GM12878 (cell line): ENCODE measurements at regions not wholly inside any gene's neighbourhood (a gene's known extent, or its start where the extent isn't known, plus 50 kb on each side); places are given as distances from the start of the nearest gene placed in this dataset.

Experiments
- ATAC-seq: fragments of 200-7000 bp; cut with Tn5 transposase; 3 replicates; pipeline ENCODE4 v1.9.1; 2020; ENCODE audit warnings: mild to moderate bottlenecking, moderate library complexity
- BruUV-seq: library from RNA; stranded (reverse); fragments of 400-500 nt; replicated peaks from 2 replicates; lab custom pipeline; 2021; lab: Mats Ljungman, UMichigan
- CTCF ChIA-PET: fragments of 300-600 bp; sonication (Branson Sonifier 250); formaldehyde crosslinking; extraction: SDS; loops from one replicate; lab custom pipeline; 2021; ENCODE audit warnings: inconsistent platforms; lab: Yijun Ruan, JAX
- POLR2A ChIA-PET: fragments of 350-600 bp; formaldehyde crosslinking; extraction: SDS; loops from one replicate; lab custom pipeline; 2021; ENCODE audit warnings: inconsistent platforms; lab: Charles Lee
- RAD21 ChIA-PET: fragments of 300-600 bp; sonication (Branson Sonifier 250); formaldehyde crosslinking; loops from one replicate; lab custom pipeline; 2023; ENCODE audit warnings: antibody characterized with exemption; ENCODE audit not compliant: unreplicated experiment; lab: Charles Lee
- SMC1A ChIA-PET: fragments of 300-600 bp; sonication (Branson Sonifier 250); formaldehyde crosslinking; loops from one replicate; lab custom pipeline; 2023; ENCODE audit not compliant: unreplicated experiment, uncharacterized antibody; lab: Charles Lee
- DNase-seq: peaks from one replicate; pipeline ENCODE4 v3.0.0-alpha.2; 2011; ENCODE audit warnings: low read depth, low spot score
- FAIRE-seq: peaks from 3 replicates; lab custom pipeline; 2011; peaks lifted over from hg19 to GRCh38; lab: Jason Lieb, UNC
- H2AFZ ChIP-seq: 2 replicates; pipeline ENCODE4 v1.6.0; 2011; ENCODE audit warnings: low read depth, low read length, control low read depth; ENCODE audit not compliant: control insufficient read depth
- H3K27ac ChIP-seq: 2 replicates; pipeline ENCODE4 v1.5.1; 2011; ENCODE audit warnings: control low read depth; ENCODE audit not compliant: control insufficient read depth, insufficient read depth
- H3K27me3 ChIP-seq, 2 experiments: replicated peaks in 1 of 2; 2 replicates each; pipeline versions ENCODE4 v1.6.0 to v1.6.1; 2011; ENCODE audit warnings: low read length in 1 of 2; ENCODE audit not compliant: control insufficient read depth in 2 of 2, insufficient read depth in 2 of 2
- H3K36me3 ChIP-seq, 2 experiments: 2 replicates each; pipeline ENCODE4 v1.5.1; 2011; ENCODE audit warnings: low read length in 1 of 2; ENCODE audit not compliant: control insufficient read depth in 2 of 2, insufficient read depth in 2 of 2
- H3K4me1 ChIP-seq: 2 replicates; pipeline ENCODE4 v1.6.1; 2011; ENCODE audit warnings: mild to moderate bottlenecking, low read length, moderate library complexity, mixed read lengths; ENCODE audit not compliant: control insufficient read depth, insufficient read depth
- H3K4me2 ChIP-seq: 2 replicates; pipeline ENCODE4 v1.6.0; 2011; ENCODE audit warnings: control low read depth; ENCODE audit not compliant: control insufficient read depth, insufficient read depth
- H3K4me3 ChIP-seq: fragments of 200-600 bp; sonication (generic); 2 replicates; pipeline ENCODE4 v1.5.1; 2016
- H3K79me2 ChIP-seq: 2 replicates; pipeline ENCODE4 v1.6.0; 2011; ENCODE audit warnings: low read length; ENCODE audit not compliant: control insufficient read depth, insufficient read depth
- H3K9ac ChIP-seq: 2 replicates; pipeline ENCODE4 v1.8.0; 2011; ENCODE audit warnings: low read length, control low read depth, mixed read lengths; ENCODE audit not compliant: control insufficient read depth, insufficient read depth
- H3K9me3 ChIP-seq: replicated peaks from 3 replicates; pipeline ENCODE4 v1.5.1; 2011; ENCODE audit warnings: mild to moderate bottlenecking, low read length; ENCODE audit not compliant: control insufficient read depth, insufficient read depth
- H4K20me1 ChIP-seq: 2 replicates; pipeline ENCODE4 v1.6.0; 2011; ENCODE audit not compliant: control insufficient read depth, insufficient read depth
- ASH2L ChIP-seq: fragments of 300-600, 200-600 bp; sonication (generic); IDR thresholded peaks from 2 replicates; pipeline ENCODE4 v1.6.1; 2017; ENCODE audit warnings: low read depth, mild to moderate bottlenecking, borderline replicate concordance
- BACH1 ChIP-seq: fragments of 450-650 bp; IDR thresholded peaks from 2 replicates; pipeline ENCODE4 v1.6.1; 2017; ENCODE audit warnings: mild to moderate bottlenecking, borderline replicate concordance
- NFYA ChIP-seq: IDR thresholded peaks from 2 replicates; pipeline ENCODE4 v1.6.1; 2011; ENCODE audit warnings: low read depth, mild to moderate bottlenecking, low read length, improper control_type of control experiment, borderline replicate concordance
- PAX5 ChIP-seq: IDR thresholded peaks from 2 replicates; pipeline ENCODE4 v1.6.1; 2011; ENCODE audit warnings: low read depth, low read length, borderline replicate concordance
- RBBP5 ChIP-seq: fragments of 200-600 bp; sonication (generic); conservative IDR thresholded peaks from 2 replicates; pipeline ENCODE4 v1.6.1; 2016
- SIN3A ChIP-seq: IDR thresholded peaks from 2 replicates; pipeline ENCODE4 v1.6.1; 2012; ENCODE audit warnings: low read depth, low read length, improper control_type of control experiment
- WGBS: methylation state at CpG from one replicate; pipeline ENCODE4 v1.1.6; 2016; ENCODE audit warnings: low lambda C conversion rate; ENCODE audit not compliant: insufficient replicate concordance, insufficient coverage; ENCODE audit errors: missing lambda C conversion rate; 5-methylcytosine and 5-hydroxymethylcytosine counted together
- in situ Hi-C: fragments of 300-500 bp; cut with MboI; formaldehyde crosslinking; loops from 9 replicates; pipeline ENCODE4 v1.14.3; 2018; ENCODE audit warnings: mixed read lengths
- intact Hi-C: fragments of 100-400 bp; cut with micrococcal nuclease; formaldehyde crosslinking; loops from one replicate; pipeline ENCODE4 v1.14.2; 2022; ENCODE audit not compliant: unreplicated experiment
- TF ChIP-seq, protein P1 (sequence below): fragments of 450-650 bp; IDR thresholded peaks from 2 replicates; pipeline ENCODE4 v1.6.1; 2014; ENCODE audit warnings: mild to moderate bottlenecking
- TF ChIP-seq, protein P2 (sequence below): fragments of 450-650 bp; conservative IDR thresholded peaks from 2 replicates; pipeline ENCODE4 v1.6.1; 2017; ENCODE audit warnings: mild to moderate bottlenecking, moderate library complexity

DNA sequence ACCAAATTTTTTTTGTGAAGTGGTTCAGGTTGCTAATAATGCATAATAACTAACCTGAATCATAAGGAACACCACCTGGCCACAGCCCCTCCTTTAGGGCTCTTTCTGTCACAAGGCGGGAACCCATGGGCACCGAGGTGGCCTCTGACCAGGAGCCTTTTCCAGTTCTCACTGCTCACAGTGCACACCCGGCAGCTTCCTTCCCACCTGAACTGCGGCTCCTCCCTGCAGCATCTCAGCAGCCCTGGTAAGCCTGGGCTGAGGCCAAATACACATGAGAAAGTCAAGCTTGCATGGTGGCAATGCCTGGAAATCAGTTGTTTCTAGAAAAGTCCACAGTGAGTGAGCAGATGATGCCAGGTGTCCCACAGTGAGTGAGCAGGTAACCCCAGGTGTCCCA is 77.6 kb upstream of the SNTG2 start:
- in situ Hi-C loops, result no loop called here
- no peak for FAIRE-seq

More for the DNA sequence above, 77.6 kb upstream of the SNTG2 start:
- no peak overlapping the region for H3K4me3 ChIP-seq
- intact Hi-C loops, result no loop called here
- POLR2A ChIA-PET, result no interaction called here
- SMC1A ChIA-PET, result no interaction called here
- no peaks in the 10 kb centered on the region for H3K9me3 ChIP-seq
- no peak overlapping the region for H3K4me2 ChIP-seq
- 45% methylated on average over 4 of the region's 4 CpGs for WGBS
- H3K27ac ChIP-seq, result no peak overlapping the region
- no peak overlapping the region for H3K9ac ChIP-seq
- CTCF ChIA-PET, result no interaction called here
- H4K20me1 ChIP-seq, result no peaks in the 10 kb centered on the region
- no peaks in the 10 kb centered on the region for H3K4me1 ChIP-seq
- RAD21 ChIA-PET, result no interaction called here
- no peak overlapping the region for H2AFZ ChIP-seq
- no peak for TF ChIP-seq BACH1
- TF ChIP-seq SIN3A, result no peak
- no peak for TF ChIP-seq NFYA
- no peak for TF ChIP-seq ASH2L
- TF ChIP-seq RBBP5, result no peak
- no peak for TF ChIP-seq PAX5
- TF ChIP-seq, protein P1, sequence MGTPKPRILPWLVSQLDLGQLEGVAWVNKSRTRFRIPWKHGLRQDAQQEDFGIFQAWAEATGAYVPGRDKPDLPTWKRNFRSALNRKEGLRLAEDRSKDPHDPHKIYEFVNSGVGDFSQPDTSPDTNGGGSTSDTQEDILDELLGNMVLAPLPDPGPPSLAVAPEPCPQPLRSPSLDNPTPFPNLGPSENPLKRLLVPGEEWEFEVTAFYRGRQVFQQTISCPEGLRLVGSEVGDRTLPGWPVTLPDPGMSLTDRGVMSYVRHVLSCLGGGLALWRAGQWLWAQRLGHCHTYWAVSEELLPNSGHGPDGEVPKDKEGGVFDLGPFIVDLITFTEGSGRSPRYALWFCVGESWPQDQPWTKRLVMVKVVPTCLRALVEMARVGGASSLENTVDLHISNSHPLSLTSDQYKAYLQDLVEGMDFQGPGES, result no peak
- TF ChIP-seq, protein P2, sequence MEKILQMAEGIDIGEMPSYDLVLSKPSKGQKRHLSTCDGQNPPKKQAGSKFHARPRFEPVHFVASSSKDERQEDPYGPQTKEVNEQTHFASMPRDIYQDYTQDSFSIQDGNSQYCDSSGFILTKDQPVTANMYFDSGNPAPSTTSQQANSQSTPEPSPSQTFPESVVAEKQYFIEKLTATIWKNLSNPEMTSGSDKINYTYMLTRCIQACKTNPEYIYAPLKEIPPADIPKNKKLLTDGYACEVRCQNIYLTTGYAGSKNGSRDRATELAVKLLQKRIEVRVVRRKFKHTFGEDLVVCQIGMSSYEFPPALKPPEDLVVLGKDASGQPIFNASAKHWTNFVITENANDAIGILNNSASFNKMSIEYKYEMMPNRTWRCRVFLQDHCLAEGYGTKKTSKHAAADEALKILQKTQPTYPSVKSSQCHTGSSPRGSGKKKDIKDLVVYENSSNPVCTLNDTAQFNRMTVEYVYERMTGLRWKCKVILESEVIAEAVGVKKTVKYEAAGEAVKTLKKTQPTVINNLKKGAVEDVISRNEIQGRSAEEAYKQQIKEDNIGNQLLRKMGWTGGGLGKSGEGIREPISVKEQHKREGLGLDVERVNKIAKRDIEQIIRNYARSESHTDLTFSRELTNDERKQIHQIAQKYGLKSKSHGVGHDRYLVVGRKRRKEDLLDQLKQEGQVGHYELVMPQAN, result no peak
- BruUV-seq, result no TSS peak
- no peak for ATAC-seq
- no peaks in the 10 kb centered on the region for H3K36me3 ChIP-seq
- H3K27me3 ChIP-seq, result no peaks in the 10 kb centered on the region
- H3K79me2 ChIP-seq, result no peaks in the 10 kb centered on the region
- DNase-seq, result no peak
